ENCODE measurements at regions not wholly inside any gene's neighbourhood (a gene's known extent, or its start where the extent isn't known, plus 50 kb on each side); places are given as distances from the start of the nearest gene placed in this dataset.

DNA sequence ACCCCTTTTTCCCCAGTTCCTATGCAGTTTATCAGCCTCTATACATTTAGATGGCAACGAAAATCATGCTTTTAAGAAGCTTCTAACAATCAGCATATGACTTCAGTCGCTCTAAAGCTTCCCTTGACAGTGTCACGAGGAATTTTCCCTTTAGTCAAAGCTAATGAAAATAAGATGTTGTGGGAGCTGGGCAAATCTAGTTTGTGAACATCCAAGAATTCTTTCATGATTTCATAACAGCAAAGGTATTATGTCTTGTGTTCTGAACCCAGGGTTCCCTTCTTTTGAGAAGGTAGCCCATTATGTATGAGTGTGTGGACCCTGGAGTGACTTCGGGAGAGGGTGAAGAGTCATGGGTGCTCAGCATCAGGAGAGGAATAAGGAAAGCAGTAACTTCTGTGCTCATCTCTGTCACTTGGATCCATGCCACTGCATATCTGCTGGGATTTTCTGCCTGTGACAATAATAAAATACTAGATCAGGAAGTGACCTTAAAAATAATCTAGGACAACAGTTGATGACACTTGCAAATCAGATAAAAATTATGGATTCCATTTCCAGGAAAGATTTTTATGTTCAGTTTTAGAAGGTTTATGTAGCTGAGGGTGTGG, 102.4 kb downstream of the PCSK1 start:
- TF ChIP-seq, protein P1, sequence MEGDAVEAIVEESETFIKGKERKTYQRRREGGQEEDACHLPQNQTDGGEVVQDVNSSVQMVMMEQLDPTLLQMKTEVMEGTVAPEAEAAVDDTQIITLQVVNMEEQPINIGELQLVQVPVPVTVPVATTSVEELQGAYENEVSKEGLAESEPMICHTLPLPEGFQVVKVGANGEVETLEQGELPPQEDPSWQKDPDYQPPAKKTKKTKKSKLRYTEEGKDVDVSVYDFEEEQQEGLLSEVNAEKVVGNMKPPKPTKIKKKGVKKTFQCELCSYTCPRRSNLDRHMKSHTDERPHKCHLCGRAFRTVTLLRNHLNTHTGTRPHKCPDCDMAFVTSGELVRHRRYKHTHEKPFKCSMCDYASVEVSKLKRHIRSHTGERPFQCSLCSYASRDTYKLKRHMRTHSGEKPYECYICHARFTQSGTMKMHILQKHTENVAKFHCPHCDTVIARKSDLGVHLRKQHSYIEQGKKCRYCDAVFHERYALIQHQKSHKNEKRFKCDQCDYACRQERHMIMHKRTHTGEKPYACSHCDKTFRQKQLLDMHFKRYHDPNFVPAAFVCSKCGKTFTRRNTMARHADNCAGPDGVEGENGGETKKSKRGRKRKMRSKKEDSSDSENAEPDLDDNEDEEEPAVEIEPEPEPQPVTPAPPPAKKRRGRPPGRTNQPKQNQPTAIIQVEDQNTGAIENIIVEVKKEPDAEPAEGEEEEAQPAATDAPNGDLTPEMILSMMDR (IDR thresholded peaks at IDR 0.05 in 2 of 3, conservative IDR thresholded peaks at IDR 0.05 in 1 of 3; ENCODE audit: control insufficient read depth in 2 of 3, extremely low read depth in 1 of 3, insufficient read depth in 1 of 3, low read depth in 3 of 3, low read length in 3 of 3), result no peak
- TF ChIP-seq KDM1A (IDR thresholded peaks at IDR 0.05; ENCODE audit: borderline replicate concordance), result no peak
- no peak for TF ChIP-seq SMAD5 (IDR thresholded peaks at IDR 0.05; ENCODE audit: low read depth)
- no peak for TF ChIP-seq GATAD2B (conservative IDR thresholded peaks at IDR 0.05; ENCODE audit: low read depth)
- TF ChIP-seq EZH2 (IDR thresholded peaks at IDR 0.05; ENCODE audit: borderline replicate concordance, control insufficient read depth, low read depth, low read length), result no peak
- no peak for TF ChIP-seq TARDBP (IDR thresholded peaks at IDR 0.05; ENCODE audit: borderline replicate concordance)
- no peak for TF ChIP-seq RBBP5 (conservative IDR thresholded peaks at IDR 0.05)
- TF ChIP-seq, protein P2, sequence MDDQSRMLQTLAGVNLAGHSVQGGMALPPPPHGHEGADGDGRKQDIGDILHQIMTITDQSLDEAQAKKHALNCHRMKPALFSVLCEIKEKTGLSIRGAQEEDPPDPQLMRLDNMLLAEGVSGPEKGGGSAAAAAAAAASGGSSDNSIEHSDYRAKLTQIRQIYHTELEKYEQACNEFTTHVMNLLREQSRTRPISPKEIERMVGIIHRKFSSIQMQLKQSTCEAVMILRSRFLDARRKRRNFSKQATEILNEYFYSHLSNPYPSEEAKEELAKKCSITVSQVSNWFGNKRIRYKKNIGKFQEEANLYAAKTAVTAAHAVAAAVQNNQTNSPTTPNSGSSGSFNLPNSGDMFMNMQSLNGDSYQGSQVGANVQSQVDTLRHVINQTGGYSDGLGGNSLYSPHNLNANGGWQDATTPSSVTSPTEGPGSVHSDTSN (IDR thresholded peaks at IDR 0.05; ENCODE audit: insufficient replicate concordance, low read depth, low read length), result no peak
- TF ChIP-seq CREB1 (IDR thresholded peaks at IDR 0.05; ENCODE audit: low read depth), result no peak
- TF ChIP-seq POLR2AphosphoS5 (IDR thresholded peaks at IDR 0.05; ENCODE audit: low read length), result no peak
- no peak for TF ChIP-seq RAD21 (IDR thresholded peaks at IDR 0.05; ENCODE audit: insufficient read depth, low read depth, low read length)
